Globus pallidus (tissue), 1 donor: ENCODE measurements at regions not wholly inside any gene's neighbourhood (a gene's known extent, or its start where the extent isn't known, plus 50 kb on each side); places are given as distances from the start of the nearest gene placed in this dataset.

Experiments
- DNase-seq: peaks from one replicate; pipeline ENCODE4 v3.0.0-alpha.2; 2015; ENCODE audit warnings: low spot score

GRCh38 chr13:40146611-40147117, 491.2 kb downstream of the COG6 start:
- no peak for DNase-seq

GRCh38 chr13:40148101-40148500, 492.6 kb downstream of the COG6 start:
- no peak for DNase-seq

GRCh38 chr13:40148742-40149141, 493.3 kb downstream of the COG6 start:
- DNase-seq: no peak

GRCh38 chr13:40149611-40150274, 494.3 kb downstream of the COG6 start:
- DNase-seq: peak; percentile 71

GRCh38 chr13:40151673-40152072, 496.2 kb downstream of the COG6 start:
- DNase-seq: no peak

GRCh38 chr13:40152145-40152544, 496.7 kb downstream of the COG6 start:
- DNase-seq: no peak

GRCh38 chr13:40152922-40153321, 497.5 kb downstream of the COG6 start:
- DNase-seq: no peak

GRCh38 chr13:40153516-40153915, 498.1 kb downstream of the COG6 start:
- DNase-seq: no peak

GRCh38 chr13:40155201-40155600, 499.7 kb downstream of the COG6 start:
- no peak for DNase-seq

- no peak for DNase-seq
These were observed 502.8 kb downstream of the COG6 start for GRCh38 chr13:40158218-40158617.

GRCh38 chr13:40158757-40159156, 503.3 kb downstream of the COG6 start:
- no peak for DNase-seq

GRCh38 chr13:40159736-40160135, 504.3 kb downstream of the COG6 start:
- no peak for DNase-seq

GRCh38 chr13:40160618-40161350, 505.3 kb downstream of the COG6 start:
- DNase-seq: no peak

- no peak for DNase-seq
These were observed 505.1 kb downstream of the FOXO1 start for GRCh38 chr13:40161351-40161810.

GRCh38 chr13:40161931-40162330, 504.5 kb downstream of the FOXO1 start:
- DNase-seq: no peak

- no peak for DNase-seq
These were observed 503.1 kb downstream of the FOXO1 start for GRCh38 chr13:40163066-40164000.

- DNase-seq: no peak
These were observed 502.3 kb downstream of the FOXO1 start for GRCh38 chr13:40164133-40164532.

- no peak for DNase-seq
These were observed 501.0 kb downstream of the FOXO1 start for GRCh38 chr13:40165316-40165932.

- no peak for DNase-seq
These were observed 499.1 kb downstream of the FOXO1 start for GRCh38 chr13:40167327-40167726.

- no peak for DNase-seq
These were observed 497.8 kb downstream of the FOXO1 start for GRCh38 chr13:40168425-40169166.

- DNase-seq: no peak
These were observed 497.0 kb downstream of the FOXO1 start for GRCh38 chr13:40169476-40169875.
